Suprapubic skin (tissue), 4 donors: ENCODE measurements at regions not wholly inside any gene's neighbourhood (a gene's known extent, or its start where the extent isn't known, plus 50 kb on each side); places are given as distances from the start of the nearest gene placed in this dataset.

Experiments
- EP300 ChIP-seq: sonication (generic); formaldehyde crosslinking; IDR thresholded peaks from one replicate; pipeline ENCODE4 v1.6.1; 2017; ENCODE audit warnings: antibody characterized with exemption
- POLR2AphosphoS5 ChIP-seq, 3 donors: sonication (generic); formaldehyde crosslinking; IDR thresholded peaks; one replicate each; pipeline ENCODE4 v1.6.1; 2017; ENCODE audit warnings: antibody characterized with exemption in 3 of 3
- TF ChIP-seq, protein P1 (sequence below), 2 donors: fragments of 200-600 bp in 1 of 2; fragments of 450-650 bp in 1 of 2; sonication (generic) in 1 of 2; IDR thresholded peaks; one replicate each; pipeline ENCODE4 v1.5.1; 2016 to 2019; ENCODE audit warnings: antibody characterized with exemption in 2 of 2, mild to moderate bottlenecking in 1 of 2, moderate library complexity in 1 of 2

DNA sequence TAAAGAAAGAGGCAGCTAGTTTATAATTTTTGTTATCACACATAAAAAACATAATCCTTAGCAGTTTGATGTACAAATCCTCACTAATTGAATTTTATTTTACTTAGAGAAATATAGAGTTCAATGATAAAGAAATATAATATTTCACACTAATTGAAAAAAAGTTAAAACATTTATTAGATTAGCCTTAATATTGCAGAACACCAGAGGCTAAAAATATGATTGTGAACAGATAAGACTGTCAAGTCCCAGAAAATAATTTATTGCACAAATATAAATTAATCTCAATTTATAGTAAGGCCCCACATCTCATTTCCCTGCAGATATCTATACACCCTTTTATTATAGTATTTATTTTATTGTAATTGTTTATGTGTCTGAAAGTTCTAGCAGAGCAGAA, 690.8 kb upstream of the PHF14 start:
- TF ChIP-seq, protein P1, sequence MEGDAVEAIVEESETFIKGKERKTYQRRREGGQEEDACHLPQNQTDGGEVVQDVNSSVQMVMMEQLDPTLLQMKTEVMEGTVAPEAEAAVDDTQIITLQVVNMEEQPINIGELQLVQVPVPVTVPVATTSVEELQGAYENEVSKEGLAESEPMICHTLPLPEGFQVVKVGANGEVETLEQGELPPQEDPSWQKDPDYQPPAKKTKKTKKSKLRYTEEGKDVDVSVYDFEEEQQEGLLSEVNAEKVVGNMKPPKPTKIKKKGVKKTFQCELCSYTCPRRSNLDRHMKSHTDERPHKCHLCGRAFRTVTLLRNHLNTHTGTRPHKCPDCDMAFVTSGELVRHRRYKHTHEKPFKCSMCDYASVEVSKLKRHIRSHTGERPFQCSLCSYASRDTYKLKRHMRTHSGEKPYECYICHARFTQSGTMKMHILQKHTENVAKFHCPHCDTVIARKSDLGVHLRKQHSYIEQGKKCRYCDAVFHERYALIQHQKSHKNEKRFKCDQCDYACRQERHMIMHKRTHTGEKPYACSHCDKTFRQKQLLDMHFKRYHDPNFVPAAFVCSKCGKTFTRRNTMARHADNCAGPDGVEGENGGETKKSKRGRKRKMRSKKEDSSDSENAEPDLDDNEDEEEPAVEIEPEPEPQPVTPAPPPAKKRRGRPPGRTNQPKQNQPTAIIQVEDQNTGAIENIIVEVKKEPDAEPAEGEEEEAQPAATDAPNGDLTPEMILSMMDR (IDR thresholded peaks at IDR 0.05), result no peak
- TF ChIP-seq EP300 (no peak), POLR2AphosphoS5 (IDR thresholded peaks at IDR 0.05) (no peak)
